Activated CD4-positive, alpha-beta T cell treated with anti-CD3 and anti-CD28 coated beads, Interleukin-2, amount 50 U/mL, for 16 hours (primary cell): ENCODE measurements at regions not wholly inside any gene's neighbourhood (a gene's known extent, or its start where the extent isn't known, plus 50 kb on each side); places are given as distances from the start of the nearest gene placed in this dataset.

Source experiments
- DNase-seq: peaks from one replicate; pipeline ENCODE4 v3.0.0-alpha.2; 2020

DNA sequence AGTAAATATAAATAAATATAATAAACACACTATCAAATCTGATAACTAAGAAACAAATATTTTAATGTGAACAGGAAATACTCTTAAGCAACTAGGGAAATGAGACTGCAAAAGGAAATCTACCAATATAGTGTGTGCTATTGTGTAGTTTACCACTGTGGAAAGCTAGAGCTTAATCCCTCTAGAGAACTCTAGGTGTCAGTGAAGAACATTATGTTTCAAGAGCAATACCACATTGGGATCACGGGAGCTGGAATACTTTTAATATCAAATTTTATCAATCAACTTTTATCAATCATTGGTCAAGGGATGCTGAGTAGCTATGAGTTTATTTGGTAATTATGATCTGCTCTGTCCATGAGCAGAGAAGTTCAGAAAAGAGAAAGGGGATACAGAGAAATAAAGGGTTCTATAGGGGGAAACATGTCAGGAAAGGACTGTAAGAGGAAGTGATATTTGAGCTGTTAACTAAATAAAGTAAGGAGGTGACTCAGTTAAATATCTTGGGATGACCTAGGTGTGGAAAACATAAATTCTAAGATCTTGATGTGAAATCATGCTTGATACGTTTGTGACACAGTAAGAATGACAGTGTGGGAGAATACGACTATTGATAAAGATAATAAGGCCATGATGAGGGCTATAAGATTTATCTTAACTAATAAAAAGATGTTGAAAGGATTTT lies 762.2 kb upstream of the ALCAM start:
- no peak for DNase-seq

DNA sequence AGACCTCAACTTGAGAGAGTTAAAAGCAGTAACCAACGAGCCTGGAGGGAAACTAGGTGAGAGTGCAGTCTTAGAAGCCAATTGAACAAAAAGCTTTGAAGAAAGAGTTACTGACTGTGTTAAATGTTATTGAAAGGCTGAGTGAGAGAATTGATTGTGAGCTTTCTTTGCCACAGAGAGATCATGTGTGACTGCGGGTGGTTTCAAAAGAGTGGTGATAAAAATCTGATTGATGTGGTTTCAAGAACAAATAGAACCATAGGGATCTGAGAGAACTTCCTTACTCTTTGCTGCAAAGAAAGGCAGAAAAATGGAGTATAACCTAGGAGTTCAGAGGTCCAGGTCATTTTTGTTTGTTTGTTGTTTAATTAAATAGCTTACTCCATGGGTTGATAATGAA lies 759.9 kb upstream of the ALCAM start:
- DNase-seq: no peak

DNA sequence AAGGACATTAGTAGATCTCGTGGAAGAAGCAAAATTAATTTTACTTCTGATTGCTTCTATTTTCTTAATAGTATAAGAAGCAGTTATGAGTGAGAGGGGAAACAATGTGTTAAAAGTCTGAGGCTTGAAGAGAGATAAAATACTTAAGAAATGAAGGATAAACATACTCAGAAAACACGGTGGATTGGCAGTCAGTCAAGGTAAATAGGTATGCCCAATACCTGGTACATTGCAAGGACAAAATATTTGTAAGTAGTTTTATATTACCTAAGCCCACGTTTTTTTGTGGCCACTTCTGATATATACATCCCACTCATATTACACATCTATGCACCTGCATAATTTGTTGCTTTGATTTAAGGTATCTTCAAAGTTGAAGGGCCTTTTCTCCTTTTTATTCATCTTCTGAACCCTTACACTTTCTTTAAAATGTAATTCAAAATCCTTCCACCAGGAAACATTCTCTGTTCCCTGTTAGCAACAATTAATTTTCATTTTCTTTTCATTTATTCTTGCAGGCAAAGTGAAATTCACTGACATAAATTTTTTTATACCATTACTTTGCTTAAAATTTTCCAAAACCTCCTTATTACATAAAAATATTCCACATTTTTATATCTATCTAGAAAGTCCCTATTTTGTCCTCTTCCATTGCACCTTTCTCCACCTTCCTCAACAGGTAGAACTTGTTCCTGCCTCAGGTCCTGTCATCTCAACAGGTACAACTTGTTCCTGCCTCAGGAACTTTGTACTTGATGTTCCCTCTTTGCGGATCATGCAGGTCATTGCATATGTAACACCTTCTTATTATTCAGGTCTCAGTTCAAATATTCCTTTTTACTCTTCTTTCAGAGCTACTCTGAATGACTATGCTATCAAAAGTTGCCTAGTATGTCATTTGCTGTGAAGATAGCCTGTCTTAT lies 755.7 kb upstream of the ALCAM start:
- DNase-seq: no peak

DNA sequence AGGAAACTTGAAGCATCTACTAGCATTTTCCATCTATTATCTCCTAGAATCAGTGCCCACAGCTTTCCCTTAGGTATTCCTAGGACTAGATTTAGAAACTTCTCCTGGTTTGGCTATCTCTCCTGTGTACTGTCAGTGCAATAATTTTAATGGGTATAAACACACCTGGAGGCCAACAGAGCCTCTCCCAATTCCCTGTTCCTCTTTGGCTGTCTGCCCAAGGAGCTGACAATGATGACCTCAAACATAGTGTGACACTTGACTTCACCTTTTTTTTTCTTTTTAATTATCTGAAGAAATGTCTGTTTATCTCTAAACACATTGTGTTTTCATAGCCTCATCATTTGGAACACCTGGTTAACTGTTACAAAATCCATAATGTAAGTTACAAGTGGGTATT lies 754.5 kb upstream of the ALCAM start:
- DNase-seq: no peak

DNA sequence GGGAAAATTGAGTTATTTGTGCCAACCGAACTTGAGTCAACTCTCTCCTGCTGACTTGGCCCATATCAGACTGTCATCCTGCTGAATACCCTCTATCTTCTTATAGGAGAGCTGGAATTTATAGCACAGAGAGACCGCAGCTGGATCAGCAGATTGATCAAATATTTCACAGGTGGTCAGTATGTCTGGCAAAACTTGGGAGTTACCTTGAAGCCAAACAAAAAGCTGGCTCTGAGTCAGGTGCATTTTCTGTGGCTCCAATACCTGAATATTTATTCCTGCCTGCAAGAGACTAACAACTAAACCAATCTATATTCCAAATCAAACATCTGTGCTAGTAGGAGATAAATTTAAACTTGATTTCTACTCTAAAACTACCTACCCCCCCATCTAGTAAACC lies 752.1 kb upstream of the ALCAM start:
- DNase-seq: no peak

DNA sequence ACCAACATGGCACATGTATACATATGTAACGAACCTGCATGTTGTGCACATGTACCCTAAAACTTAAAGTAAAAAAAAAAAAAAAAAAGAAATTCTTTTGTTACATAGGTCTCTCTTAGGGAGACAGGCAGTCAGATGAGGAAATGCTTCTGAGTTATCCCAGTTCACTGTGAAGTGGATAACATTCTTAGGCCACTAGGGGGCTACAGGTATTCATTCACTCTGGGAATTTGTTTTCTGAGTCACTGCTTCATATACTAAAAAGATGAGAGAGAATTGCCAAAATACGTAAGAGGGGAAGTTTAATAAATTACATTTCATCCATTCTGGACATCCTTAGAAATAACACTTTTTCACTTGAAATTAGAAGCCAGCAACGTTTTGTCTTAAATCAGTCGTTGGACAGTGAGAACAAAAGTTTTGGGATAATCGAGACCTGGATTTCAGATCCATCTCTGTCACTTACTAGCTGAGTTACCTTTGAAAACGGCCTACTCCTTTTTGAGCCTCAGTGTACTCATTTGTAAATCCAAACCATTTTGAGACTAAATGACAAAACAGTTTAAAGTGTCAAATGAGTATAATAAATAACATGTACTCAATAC lies 738.4 kb upstream of the ALCAM start:
- peak; percentile 20 for DNase-seq

DNA sequence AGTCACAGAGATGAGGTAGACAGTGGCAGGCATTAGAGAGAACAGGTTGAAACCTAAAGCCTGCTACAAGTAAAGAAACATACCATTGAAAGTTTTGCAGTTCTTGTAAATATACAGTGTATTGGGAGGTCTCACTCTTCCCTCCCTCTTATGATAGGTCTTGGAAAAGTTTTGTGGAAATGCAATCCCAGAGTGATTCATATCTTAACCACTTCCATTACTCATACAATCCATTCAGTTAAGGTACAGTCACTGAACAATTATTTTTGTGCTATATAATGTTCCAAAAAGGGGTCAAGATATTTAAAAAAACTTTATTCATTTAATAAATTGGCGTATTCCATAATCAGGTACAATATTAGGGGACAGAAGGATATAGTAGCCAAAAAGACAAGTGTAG lies 737.7 kb upstream of the ALCAM start:
- DNase-seq: no peak

DNA sequence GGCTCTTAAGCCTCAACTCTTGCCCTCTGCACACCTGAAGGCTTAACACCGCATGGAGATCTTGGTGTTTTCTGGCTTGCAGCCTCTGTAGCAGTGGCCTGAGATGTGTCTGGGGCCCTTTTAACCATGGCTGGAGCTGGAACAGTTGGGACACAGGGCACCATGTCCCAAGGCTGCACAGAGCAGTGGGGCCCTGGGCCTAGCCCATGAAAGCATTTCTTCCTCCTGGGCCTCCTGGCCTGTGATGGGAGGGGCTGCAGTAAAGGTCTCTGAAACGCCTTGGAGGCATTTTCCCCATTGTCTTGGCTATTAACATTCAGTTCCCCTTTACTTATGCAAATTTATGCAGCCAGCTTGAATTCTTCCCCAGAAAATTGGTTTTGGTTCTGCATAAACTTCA lies 735.5 kb upstream of the ALCAM start:
- no peak for DNase-seq

DNA sequence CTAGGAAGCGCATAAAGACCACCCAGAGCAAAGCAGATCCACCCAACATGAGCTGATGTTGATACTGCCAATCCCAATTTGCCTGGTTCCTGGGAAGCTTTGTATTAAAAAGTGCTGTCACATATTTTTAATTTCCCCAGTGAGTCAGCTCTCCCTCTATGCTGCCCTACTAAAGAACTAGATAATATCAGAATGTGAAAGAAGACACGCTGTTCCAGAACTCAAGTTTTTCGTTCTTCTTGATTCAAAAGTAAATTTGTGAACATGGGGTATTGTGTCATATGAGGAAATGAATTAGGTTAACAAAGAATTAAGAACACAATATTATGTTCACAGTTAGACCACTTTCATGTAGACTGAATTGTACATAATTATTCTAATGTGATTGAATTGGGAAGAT lies 734.2 kb upstream of the ALCAM start:
- no peak for DNase-seq

DNA sequence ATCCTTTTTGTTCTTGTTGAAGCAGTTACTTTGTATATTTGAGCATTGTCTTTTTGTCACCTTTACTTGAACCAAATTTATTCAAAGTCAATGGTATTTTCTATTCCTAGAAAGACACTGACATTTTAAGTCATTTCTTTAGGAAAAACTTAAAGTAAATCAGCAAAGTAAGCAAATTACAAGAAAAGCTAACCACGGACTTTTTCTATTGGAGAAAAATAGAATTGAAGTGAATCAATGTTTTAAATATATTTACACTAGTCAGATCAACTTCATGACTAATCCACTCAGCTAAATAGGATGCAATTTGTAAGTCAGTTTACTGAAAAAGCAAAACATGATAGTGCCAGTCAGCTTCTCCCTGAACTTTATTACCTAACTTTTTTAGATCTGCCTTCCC lies 733.8 kb upstream of the ALCAM start:
- DNase-seq: no peak

DNA sequence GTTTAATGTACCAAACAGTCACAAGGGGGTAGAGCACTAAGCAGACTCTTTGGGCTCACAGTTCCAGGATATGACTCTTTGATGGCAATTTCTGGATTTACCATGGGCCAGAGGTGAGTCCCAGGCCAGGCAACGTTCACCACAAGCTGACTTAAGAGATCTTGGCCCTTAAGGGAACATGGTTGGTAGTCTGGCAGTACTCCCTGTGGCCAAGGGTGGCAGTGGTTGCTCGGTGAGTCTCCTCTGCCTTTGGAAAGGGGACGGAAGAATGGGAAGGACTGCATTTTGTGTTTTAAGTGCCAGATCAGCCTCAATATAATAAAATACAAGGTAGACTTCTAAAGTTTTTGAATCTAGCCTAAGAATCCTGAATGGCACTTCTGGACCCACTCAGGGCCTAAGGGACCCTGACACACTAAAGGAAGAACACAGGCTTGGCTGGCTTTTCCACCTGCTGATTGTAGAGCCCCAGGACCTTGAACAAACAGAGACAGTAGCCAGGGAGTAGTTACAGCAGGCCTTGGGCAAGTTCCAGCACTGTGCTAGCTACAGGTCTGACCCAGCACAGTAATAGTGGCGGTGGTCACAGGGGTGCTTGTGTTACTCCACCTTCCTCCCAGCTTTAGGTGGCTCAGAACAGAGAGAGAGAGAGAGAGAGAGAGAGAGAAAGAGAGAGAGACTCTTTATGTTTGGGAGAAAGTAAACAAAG lies 730.7 kb upstream of the ALCAM start:
- DNase-seq: no peak

DNA sequence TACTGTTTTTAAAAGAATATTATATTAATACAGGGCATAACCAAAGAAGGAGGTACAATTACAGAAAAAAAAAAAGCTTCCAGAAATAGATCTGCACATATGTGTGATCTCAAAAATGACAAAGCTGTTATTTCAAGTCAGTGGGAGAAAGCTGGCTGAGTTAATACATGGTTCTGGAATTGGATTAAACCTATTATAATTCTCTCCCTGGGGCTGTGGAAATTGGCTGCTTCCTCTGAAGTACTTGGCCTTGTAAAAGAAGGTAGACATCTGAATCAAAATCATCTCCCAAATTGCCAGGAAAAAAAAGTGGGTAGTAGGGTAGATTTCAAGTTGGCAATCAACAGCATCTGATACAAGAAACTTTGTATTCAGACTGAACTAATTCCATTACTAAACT lies 723.9 kb upstream of the ALCAM start:
- DNase-seq: no peak

DNA sequence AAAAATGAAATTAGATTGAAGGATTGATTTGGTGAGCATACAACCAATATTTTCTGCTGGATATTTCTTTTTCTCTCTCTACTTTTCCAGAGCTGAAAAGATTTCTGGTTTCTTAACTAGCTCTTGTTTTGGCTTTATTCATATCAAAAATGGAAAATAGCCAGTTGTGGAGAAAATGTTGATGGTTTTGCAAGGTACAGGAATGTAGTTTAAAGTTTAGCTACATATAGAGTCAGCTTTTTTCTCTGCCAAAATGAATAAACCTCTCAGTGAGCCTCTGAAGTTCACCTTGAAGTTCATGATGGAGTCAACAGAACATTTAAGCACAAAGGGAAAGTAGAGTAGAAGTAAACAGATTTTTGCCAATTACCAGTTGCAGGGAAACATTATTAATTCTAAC lies 720.5 kb upstream of the ALCAM start:
- DNase-seq: no peak

DNA sequence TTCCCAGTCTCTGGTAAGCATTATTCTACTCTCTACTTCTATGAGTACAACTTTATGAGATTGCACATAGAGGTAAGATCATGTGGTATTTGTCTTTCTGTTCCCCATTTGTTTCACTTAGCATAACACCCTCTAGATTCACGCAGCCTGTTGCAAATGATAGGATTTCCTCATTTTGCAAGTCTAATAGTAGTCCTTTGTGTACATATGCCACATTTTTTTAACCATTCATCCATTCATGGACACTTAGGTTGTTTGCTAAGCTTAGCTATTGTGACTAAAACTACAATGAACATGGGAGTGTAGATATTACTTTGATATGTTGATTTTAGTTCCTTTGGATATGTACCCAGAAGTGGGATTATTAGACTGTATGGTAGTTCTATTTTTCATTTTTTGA lies 717.9 kb upstream of the ALCAM start:
- no peak for DNase-seq

DNA sequence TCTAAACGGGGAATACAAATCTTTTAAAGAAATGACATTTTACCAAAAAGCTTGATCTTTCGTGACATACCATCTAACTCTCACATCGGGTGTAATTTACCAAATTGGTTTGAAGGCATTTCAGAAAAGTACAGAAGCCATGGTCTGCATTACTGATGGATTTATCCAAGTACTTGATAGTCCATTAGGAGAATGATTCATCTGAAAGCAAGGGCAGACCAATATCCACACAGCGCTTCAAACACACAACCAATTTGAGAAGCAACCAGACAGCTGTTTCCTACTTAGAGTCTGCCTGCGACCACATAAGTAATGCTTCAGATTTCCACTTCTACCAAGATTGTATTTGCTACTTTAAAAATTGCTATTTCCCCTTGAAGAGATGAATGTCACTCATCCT lies 697.6 kb upstream of the ALCAM start:
- no peak for DNase-seq

DNA sequence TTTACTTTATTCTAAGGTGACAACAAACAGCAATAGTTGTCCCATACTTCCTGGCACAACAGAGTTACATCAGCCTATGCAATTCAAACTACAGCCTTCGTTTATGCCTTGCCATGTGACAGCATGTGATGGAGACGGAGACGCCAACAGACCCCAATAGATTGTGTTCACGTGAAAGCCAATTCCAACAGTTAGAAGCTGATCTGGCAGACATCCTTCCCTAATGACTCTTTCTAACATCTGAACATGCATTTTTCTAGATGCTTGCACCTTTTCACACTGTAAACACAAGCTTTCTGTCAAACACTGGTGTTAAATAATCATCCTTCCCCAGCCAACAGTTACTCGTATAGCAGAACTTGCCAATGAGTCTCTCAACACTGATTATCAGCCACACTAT lies 694.4 kb upstream of the ALCAM start:
- DNase-seq: no peak

DNA sequence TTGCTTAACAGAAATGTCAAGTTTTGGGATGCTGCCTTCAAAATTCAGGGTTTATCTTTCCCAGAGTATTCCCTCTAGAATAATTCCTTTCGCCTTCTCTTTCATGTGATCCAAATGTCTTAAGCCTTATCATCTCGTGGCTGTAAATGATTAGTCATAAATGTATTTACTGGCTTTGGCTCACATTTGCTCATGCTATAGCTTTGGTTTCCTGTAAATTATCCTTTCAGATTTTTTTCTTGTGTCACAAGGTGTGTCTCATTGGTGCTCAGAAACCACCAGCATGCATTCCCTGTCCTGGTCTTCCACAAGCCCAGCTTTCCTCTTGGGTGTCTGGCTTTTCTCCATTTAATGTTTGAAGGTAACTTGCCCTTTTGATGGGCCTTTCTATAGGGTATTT lies 692.7 kb upstream of the ALCAM start:
- no peak for DNase-seq

DNA sequence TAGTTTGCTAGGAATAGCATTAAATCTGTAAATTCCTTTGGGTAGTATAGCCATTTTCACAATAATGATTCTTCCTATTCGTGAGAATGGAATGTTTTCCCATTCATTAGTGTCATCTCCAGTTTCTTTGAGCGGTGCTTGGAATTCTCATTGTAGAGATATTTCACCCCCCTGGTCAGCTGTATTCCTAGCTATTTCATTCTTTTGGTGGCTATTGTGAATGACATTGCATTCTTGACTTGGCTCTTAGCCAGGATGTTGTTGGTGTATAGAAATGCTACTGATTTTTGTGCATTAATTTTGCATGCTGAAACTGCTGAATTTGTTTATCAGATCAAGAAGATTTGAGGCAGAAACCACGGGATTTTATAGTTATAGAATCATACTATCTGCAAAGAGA lies 690.5 kb upstream of the ALCAM start:
- no peak for DNase-seq

DNA sequence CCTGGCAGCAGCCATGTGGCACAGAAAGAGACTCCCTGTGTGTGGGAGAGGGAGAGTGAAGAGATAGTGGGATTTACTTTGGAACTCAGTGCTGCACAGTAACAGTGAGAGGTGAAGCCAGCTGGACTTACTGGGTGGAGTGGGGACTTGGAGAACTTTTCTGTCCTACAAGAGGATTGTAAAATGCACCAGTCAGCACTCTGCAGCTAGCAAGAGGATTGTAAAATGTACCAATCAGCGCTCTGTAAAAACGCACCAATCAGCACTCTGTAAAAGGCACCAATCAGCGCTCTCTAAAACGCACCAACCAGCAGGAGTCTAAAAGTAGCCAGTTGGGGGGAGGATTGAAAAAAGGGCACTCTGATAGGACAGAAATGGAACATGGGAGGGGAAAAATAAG lies 688.8 kb upstream of the ALCAM start:
- no peak for DNase-seq

DNA sequence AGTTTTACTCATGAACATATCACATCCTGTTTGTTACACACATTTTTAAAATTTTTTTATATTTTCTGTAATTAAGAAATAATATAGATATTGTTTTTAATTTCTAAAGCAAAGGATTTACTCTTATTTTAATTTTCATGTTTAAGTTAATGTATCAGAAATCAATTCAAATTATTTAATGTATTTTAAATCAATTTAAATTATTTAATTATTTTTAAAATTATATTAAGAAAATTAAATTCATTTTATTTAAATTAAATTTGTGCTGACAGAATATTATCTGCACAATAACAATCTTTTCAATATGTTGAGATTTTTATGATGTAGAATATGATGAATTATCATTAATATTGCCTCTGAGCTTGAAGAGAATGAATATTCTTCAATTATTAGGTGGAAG lies 681.2 kb upstream of the ALCAM start:
- no peak for DNase-seq

DNA sequence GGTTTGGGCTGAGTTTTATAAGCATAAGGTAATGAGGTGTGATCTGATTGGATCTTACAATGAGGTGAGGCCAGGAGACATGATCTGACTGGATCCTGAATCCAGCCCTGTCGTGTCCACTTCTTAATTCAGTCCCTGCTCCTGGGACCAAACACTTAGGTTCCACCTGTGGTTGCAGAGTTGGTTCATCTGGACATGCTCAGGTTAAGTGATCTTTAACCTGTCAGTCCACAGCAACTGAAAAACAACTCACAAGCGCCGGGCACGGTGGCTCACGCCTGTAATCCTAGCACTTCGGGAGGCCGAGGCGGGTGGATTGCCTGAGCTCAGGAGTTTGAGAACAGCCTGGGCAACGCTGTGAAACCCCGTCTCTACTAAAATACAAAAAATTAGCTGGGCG lies 679.3 kb upstream of the ALCAM start:
- no peak for DNase-seq

DNA sequence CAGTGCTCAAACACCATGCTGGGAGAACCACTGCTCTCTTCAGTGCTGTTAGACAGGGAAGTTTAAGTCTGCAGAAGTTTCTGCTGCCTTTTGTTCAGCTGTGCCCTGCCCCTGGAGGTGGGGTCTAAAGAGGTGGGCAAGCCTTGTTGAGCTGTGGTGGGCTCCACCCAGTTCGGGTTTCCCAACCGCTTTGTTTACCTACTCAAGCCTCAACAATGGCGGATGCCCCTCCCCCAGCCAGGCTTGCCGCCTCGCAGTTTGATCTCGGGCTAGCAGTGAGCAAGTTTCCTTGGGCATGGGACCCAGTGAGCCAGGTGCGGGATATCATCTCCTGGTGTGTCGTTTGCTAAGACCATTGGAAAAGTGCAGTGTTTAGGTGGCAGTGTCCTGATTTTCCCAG lies 670.2 kb upstream of the ALCAM start:
- DNase-seq: no peak

DNA sequence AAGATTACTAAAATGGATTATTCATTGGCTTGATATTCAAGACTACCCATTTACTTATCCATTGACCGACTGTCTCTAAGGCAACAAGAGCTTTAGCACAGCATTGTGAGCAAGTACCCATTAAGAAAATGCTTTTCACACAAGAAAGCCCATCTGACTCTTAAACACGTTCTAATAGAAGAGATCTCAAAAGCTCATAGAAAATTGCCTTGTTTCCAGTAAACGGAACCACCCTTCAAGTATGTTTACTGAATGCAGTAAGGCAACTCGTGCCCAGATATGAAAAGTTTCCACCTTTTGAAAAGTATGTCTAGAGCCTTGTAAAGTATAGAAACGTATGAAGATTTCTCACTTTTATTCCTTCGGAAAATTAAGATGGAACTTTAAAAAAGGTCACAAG lies 655.3 kb upstream of the ALCAM start:
- DNase-seq: no peak

DNA sequence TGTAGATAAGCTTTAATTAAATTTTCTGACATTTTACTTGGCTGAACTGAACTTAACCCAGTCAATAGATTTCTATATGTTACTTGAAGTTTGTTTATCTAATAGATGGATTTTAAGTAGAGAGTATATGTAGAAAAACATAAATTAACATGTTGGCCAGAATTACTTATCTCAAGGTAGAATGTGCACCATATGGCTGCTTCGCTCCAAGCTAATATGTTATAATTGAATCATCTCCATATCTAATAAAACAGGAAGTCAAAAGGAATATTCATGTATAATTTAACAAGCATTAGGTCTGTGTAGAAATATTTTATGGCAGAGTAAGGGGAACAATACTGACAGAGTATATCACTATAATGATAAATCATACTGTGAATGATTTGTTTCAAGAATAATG lies 650.7 kb upstream of the ALCAM start:
- DNase-seq: no peak
